Stimulated activated CD4-positive, alpha-beta T cell treated with anti-CD3 and anti-CD28 coated beads, Interleukin-1b, Interleukin-23, amount 100 ng/mL, for 24 hours (primary cell): ENCODE measurements at regions not wholly inside any gene's neighbourhood (a gene's known extent, or its start where the extent isn't known, plus 50 kb on each side); places are given as distances from the start of the nearest gene placed in this dataset.

Experiments used
- DNase-seq, 4 experiments: peaks; one replicate each; pipeline ENCODE4 v3.0.0-alpha.2; 2020; ENCODE audit warnings: low read depth in 4 of 4, low spot score in 1 of 4

GRCh38 chr17:5784791-5785190, 200.5 kb upstream of the NLRP1 start:
- DNase-seq, result no peak

- DNase-seq, result no peak
Observed at GRCh38 chr17:5785338-5785737, 201.0 kb upstream of the NLRP1 start.

- DNase-seq, result no peak
Observed at GRCh38 chr17:5785867-5786509, 201.7 kb upstream of the NLRP1 start.

- DNase-seq, result no peak
Observed at GRCh38 chr17:5786510-5786875, 202.2 kb upstream of the NLRP1 start.

GRCh38 chr17:5788266-5788900, 204.1 kb upstream of the NLRP1 start:
- no peak for DNase-seq

GRCh38 chr17:5789528-5789927, 205.2 kb upstream of the NLRP1 start:
- DNase-seq, result no peak

GRCh38 chr17:5793157-5793556, 208.8 kb upstream of the NLRP1 start:
- DNase-seq, result no peak

GRCh38 chr17:5793899-5794298, 209.6 kb upstream of the NLRP1 start:
- DNase-seq, result no peak

GRCh38 chr17:5794385-5794784, 210.1 kb upstream of the NLRP1 start:
- DNase-seq, result no peak

- no peak for DNase-seq
Observed at GRCh38 chr17:5794881-5795506, 210.7 kb upstream of the NLRP1 start.

GRCh38 chr17:5797447-5798050, 213.2 kb upstream of the NLRP1 start:
- DNase-seq, result no peak

GRCh38 chr17:5798094-5798493, 213.8 kb upstream of the NLRP1 start:
- no peak for DNase-seq

- DNase-seq, result no peak
Observed at GRCh38 chr17:5800131-5800530, 215.8 kb upstream of the NLRP1 start.

GRCh38 chr17:5800646-5801045, 216.3 kb upstream of the NLRP1 start:
- DNase-seq, result no peak

GRCh38 chr17:5804251-5804650, 219.9 kb upstream of the NLRP1 start:
- no peak for DNase-seq

- DNase-seq, result no peak
Observed at GRCh38 chr17:5809056-5809455, 224.7 kb upstream of the NLRP1 start.

GRCh38 chr17:5809580-5810188, 225.4 kb upstream of the NLRP1 start:
- no peak for DNase-seq

- no peak for DNase-seq
Observed at GRCh38 chr17:5812590-5812989, 228.3 kb upstream of the NLRP1 start.

GRCh38 chr17:5813357-5813756, 229.0 kb upstream of the NLRP1 start:
- DNase-seq, result no peak

- DNase-seq, result no peak
Observed at GRCh38 chr17:5815396-5815795, 231.1 kb upstream of the NLRP1 start.

- no peak for DNase-seq
Observed at GRCh38 chr17:5816491-5817070, 232.3 kb upstream of the NLRP1 start.
